ENCODE measurements at regions not wholly inside any gene's neighbourhood (a gene's known extent, or its start where the extent isn't known, plus 50 kb on each side); places are given as distances from the start of the nearest gene placed in this dataset.

GRCh38 chr1:208931936-208932335, 651.6 kb upstream of the CAMK1G start:
- no peak for TF ChIP-seq TEAD4 (IDR thresholded peaks at IDR 0.05)
- TF ChIP-seq USF1 (IDR thresholded peaks at IDR 0.05), result no peak
- TF ChIP-seq EGR1 (IDR thresholded peaks at IDR 0.05), result no peak
- TF ChIP-seq TAF1 (IDR thresholded peaks at IDR 0.05; ENCODE audit: low read depth), result no peak
- no peak for TF ChIP-seq EP300 (IDR thresholded peaks at IDR 0.05; ENCODE audit: borderline replicate concordance)
- TF ChIP-seq REST (IDR thresholded peaks at IDR 0.05; ENCODE audit: low read depth), result no peak
- TF ChIP-seq YY1 (IDR thresholded peaks at IDR 0.05; ENCODE audit: low read depth), result no peak
- no peak for TF ChIP-seq CREB1 (IDR thresholded peaks at IDR 0.05; ENCODE audit: low read depth)
- no peak for TF ChIP-seq MAX (IDR thresholded peaks at IDR 0.05)
- TF ChIP-seq RAD21 (IDR thresholded peaks at IDR 0.05; ENCODE audit: low read depth), result no peak
- no peak for TF ChIP-seq ZBTB7A (IDR thresholded peaks at IDR 0.05; ENCODE audit: low read depth)
- no peak for TF ChIP-seq TCF12 (IDR thresholded peaks at IDR 0.05; ENCODE audit: low read depth)
- TF ChIP-seq CEBPB (IDR thresholded peaks at IDR 0.05), result no peak
- no peak for TF ChIP-seq NFIC (IDR thresholded peaks at IDR 0.05)

Data from Ishikawa (cell line).